GM19468 (cell line): ENCODE measurements at regions not wholly inside any gene's neighbourhood (a gene's known extent, or its start where the extent isn't known, plus 50 kb on each side); places are given as distances from the start of the nearest gene placed in this dataset.

Experiments used
- ATAC-seq: cut with Tn5 transposase; IDR thresholded peaks from one replicate; pipeline ENCODE4 v1.9.1; 2021; ENCODE audit warnings: mild to moderate bottlenecking, moderate library complexity, moderate number of reproducible peaks; ENCODE audit not compliant: unreplicated experiment; ENCODE audit errors: extremely low read depth

- no peak for ATAC-seq
Measured at GRCh38 chr16:85380905-85381737, 232.0 kb upstream of the GSE1 start.

GRCh38 chr16:85381738-85382592 lies 231.2 kb upstream of the GSE1 start:
- no peak for ATAC-seq

- ATAC-seq, result no peak
Measured at GRCh38 chr16:85382717-85383118, 230.4 kb upstream of the GSE1 start.

DNA sequence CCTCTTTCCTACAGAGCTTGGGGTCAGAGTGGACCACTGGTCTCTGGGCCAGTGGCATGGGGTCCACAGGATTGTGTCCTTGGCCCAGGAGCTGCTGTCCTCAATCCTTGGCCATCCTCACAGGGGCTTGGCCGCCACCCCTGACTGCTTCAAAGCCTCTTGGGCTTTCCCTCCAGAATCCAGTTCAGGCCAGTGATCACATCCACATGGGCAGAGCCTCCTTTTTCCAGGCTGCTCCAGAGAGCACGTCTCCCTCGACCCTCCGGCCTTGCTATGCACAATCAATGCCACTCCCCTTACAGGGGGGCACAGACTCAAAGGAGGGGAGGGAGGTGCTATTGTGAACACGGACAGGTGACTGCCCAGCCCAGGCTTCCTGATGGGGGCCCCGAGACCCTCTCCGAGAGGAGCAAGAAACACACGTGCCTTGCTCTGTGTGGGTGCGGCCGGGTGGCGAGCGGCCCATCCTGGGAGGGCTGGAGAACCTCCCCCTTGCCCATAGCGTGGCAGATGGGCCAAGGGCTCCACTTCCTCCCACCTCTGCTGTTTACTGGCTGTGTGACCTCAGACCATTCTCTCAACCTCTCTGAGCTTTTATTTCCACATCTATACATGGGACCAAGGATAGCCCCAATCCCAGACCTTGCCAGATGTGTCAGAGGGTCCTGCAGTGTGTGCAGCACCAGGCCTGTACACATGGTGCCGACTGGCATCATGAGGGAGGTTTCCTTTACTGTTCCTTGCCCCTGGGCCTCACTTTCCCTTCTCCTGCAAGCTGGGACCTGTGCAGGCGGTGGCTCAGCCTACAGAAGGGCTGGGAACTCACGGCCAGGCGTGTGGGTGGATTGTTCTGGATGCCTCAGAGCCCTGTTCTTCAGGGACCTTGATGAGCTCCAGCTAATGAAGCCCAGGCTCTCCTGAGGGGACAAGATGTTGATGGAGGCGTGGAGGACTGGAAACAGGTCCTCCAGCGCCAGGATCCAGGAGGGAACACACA lies 229.0 kb upstream of the GSE1 start:
- no peak for ATAC-seq

- ATAC-seq, result no peak
Measured at GRCh38 chr16:85384833-85385462, 228.2 kb upstream of the GSE1 start.

DNA sequence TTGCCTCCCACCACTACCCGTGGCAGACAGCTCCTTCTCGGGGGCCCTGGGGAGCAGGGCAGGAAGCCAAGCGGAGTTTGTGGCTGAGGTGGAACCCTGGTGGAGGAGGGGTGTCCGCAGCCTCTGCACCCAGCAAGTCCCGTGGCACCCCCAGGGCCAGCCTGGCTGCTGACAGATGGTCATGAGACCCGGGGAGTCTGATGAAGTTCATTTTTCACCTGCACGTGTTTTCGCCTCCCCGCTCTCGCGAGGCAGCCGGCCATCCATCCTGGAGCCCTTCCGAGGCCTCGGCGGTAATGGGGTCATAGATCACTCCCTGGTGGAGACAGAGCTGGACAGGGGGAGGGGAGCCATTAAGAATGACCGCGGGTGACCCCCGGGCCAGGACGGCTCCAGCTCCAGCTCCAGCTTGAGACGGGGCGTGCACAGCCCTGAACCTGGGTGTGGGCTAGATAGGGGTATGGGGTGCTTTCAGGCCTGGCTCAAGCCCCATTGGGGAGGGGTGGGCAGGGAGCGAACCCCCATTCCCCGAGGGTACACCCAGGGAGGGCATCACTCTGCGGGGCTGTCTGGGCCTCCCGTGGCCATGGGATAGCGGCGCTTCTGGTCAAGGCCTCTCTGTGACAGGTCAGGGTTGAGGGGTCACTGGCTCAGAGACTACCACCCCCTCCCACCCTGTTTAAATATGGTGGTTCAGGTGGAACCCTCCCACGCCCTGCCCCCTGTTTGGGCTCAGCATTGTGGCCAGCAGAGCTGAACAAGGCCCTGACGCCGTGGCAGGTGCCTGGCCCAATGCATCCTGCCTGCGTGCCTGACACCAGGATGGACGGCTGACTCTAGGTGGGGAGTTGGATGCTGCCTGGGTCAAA lies 227.4 kb upstream of the GSE1 start:
- no peak for ATAC-seq

- ATAC-seq, result no peak
Measured at GRCh38 chr16:85386467-85387170, 226.5 kb upstream of the GSE1 start.

DNA sequence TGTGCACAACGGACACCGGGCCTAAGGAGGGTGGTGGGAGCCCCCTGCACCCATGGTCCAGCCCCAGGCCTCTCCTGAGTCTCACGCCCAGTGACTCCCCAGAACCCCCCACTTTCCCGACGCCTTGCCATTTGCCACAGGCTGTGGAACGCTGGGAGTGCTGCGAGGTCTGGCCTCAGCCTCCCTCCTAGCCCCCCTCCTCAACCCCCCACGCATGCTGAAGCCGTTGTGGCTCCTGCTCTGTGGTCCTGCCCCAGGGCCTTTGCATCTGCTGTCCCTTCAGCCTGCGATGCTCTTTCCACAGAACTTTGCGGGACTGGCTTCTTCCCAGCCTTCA lies 226.0 kb upstream of the GSE1 start:
- no peak for ATAC-seq

DNA sequence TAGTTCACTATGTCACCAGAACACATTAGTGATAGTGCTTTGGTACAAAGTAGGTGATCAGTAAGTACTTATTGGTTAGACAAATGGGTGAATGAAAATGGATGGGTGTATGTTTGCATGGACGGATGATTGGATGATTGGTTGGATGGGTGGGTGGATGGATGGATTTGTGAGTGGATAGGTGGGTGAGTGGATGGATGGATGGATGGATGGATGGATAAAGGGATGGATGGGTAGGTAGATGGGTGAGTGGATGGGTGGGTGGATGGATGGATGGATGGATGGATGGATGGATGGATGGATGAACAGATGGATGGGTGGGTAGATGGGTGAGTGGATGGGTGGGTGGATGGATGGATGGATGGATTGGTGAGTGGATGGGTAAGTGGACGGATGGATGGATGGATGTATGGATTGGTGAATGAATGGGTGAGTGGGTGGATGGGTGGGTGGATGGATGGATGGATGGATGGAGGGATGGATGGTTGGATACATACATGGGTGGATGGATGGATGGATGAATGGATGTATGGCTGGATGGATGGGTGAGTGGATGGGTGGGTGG lies 225.3 kb upstream of the GSE1 start:
- ATAC-seq, result no peak

- no peak for ATAC-seq
Measured at GRCh38 chr16:85389679-85390470, 223.2 kb upstream of the GSE1 start.

- no peak for ATAC-seq
Measured at GRCh38 chr16:85390511-85391174, 222.5 kb upstream of the GSE1 start.

DNA sequence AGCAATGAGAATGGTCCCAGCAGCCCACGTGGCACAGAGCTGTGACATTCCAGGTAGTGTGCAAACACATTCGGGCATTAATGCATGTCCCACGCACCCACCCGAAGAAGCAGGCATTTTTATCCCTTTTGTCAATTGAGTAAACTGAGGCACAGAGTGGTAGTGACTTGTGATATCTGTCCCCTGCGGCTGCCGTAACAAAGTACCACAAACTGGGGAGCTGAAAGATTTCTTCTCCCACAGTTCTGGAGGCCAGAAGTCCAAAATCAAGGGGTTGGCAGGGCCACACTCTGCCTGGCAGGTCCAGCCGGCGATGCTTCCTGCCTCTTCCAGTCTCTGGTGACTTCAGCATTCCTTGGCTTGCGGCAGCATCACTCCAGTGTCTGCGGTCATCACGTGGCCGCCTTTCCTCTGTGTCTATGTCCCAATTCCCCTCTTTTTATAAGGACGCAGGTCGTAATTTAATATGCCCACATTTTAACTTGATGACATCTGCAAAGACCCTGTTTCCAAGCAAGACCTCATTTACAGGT lies 221.9 kb upstream of the GSE1 start:
- no peak for ATAC-seq

DNA sequence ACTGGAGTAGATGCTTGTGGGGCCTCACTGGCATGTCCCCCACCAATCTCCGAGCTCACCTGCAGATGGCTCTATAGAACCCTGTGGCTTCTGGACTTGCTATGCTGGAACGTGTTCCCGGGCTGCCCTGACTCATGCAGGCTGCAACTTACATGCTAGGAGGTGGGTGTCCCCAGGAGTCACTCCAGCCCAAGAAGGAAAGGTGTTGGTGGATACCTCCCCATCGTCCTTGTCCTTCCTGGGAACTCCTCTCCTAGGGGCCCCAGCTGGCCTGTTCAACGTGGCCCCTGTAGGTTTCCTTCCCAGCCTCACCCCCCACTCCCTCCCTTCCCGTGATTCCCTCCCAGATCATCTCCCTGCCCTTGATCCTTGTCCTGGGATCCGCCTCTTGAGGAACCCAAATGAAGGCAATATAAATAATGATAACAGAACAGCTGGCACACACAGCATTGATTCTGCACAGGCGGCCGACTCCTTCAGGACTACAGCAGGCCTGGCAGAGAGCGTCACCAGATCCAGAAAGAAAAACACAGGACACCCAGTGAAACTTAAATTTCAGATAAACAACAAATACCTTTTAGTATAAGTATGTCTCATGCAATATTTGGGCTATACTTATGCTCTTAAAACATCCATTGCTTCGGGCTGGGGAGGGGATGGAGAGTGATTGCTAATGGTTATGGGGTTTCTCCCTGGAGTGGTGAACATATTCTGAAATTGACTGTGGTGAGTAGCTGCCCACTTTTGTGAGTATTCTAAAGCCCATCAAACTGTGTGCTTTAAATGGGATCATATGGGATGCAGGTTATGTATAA lies 221.1 kb upstream of the GSE1 start:
- no peak for ATAC-seq

DNA sequence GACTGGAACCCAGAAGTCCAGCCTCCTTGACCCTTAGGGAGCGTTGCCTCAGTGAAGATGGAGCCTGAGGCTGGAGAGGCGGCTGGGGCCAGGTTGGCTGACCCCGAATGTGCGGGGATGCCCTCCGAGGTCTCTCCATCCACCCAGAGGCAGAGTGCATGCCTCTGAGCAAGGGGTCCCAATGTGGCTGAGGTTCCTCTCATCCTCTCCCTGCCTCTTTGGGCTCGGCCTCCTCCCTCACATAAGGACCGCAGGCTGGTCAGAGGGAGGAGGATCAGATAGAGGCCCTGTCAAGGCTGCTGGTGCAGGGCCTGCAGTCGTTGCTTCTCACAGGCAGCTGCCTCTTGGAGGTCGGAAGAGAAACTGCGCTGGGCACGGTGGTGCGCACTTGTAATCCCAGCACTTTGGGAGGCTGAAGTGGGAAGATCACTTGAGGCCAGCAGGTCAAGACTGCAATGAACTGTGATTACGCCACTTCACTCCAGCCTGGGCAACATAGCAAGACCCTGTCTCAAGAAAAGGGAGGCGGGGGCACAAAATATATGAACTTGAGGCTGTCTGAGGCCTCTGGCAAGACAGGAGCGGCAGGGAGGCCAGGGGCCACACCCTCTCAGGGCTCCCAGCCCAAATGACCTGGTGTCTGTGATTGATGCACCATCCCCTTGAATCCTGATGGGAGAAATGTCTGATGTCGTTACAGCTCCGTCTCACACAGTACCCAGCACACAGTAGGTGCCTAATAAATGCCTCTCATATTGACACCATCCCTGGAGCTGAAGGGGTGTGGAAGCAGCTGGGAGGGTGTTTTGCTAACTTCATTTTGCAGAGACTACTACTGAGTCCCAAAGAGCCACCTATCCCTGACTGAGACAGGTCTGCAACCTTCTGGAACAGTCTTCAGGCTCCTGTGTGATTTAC lies 220.1 kb upstream of the GSE1 start:
- ATAC-seq, result no peak
